ENCODE measurements at regions not wholly inside any gene's neighbourhood (a gene's known extent, or its start where the extent isn't known, plus 50 kb on each side); places are given as distances from the start of the nearest gene placed in this dataset.
A peak's percentile ranks its signal among the peaks of the same experiment; 100 is the strongest.
"Not testable (repeated sequence)": the region's sequence is repeated elsewhere in the genome, so short reads cannot be mapped to it uniquely, and the experiment has no call there.

DNA sequence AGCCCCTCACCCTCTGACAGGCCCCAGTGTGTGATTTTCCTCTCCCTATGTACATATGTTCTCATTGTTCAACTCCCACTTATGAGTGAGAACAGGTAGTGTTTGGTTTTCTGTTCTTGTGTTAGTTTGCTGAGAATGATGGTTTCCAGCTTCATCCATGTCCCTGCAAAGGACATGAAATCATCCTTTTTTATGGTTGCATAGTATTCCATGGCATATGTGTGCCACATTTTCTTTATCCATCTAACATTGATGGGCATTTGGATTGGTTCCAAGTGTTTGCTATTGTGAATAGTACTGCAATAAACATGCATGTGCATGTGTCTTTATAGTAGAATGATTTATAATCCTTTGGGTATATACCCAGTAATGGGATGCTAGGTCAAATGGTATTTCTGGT lies 223.7 kb upstream of the VLDLR start:
- not testable (repeated sequence) for DNase-seq

GRCh38 chr9:2401746-2402145 lies 219.8 kb upstream of the VLDLR start:
- DNase-seq = not testable (repeated sequence)

DNA sequence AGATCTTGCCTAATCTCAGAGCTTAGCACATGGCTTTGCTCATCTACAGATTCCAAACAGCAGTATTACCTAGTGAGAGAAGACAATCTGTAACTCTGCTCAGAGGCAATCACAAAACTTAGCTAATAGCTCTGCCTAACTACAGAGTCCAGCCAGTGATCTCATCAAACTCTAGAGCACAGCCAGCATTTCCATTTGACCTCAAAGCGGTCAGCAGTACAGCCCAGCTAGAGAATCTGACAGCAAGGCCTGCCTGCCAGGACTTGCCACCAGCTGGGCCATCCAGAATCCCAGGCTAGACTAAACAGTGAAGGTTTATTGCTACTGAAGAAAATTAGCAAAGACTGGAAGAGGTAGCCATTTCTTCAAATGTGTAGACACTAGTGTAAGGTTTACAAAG lies 217.9 kb upstream of the VLDLR start:
- DNase-seq = no peak

GRCh38 chr9:2406252-2406651 lies 215.3 kb upstream of the VLDLR start:
- no peak for DNase-seq

DNA sequence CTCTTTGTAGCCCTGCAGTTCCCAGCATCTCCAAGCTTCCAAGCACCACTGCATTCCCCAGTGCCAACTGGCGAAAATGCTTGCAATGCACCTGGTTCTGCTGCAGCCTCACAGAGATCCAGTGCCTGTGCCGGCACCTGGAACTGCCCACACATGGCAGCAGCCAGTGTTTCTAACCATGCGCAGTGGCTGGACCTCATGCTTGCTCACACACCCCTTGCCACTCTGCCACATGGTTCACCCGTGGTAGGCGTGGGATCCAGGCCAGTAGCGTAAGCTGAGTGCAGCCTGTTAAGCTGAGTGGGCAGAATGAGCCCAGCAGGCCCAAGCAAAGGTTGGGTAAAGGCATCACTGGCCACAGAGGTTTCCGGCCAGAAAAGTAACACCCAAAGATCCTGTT lies 214.1 kb upstream of the VLDLR start:
- DNase-seq = no peak

GRCh38 chr9:2411459-2412215 lies 209.9 kb upstream of the VLDLR start:
- no peak for DNase-seq

- no peak for DNase-seq
These were observed 208.3 kb upstream of the VLDLR start for GRCh38 chr9:2413160-2413805.

- no peak for DNase-seq
These were observed 207.1 kb upstream of the VLDLR start for GRCh38 chr9:2414465-2414864.

GRCh38 chr9:2415326-2415725 lies 206.3 kb upstream of the VLDLR start:
- no peak for DNase-seq

DNA sequence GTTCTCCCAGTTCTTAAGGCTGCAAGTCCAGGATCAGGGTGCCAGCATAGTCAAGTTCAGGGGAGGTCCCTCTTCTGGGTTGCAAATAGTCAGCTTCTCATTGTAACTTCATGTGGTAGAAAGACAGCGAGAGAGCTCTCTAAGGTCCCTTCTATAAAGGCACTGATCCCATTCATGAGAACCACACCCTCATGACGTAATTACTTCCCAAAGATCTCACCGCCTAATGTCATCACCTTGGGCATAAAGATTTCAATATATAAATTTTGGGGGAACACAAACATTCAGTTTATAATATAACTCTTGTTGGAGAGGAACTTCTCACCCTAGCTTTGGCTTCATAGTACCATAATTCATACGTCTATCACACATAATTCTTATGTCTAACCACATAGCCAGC lies 203.9 kb upstream of the VLDLR start:
- DNase-seq = no peak

DNA sequence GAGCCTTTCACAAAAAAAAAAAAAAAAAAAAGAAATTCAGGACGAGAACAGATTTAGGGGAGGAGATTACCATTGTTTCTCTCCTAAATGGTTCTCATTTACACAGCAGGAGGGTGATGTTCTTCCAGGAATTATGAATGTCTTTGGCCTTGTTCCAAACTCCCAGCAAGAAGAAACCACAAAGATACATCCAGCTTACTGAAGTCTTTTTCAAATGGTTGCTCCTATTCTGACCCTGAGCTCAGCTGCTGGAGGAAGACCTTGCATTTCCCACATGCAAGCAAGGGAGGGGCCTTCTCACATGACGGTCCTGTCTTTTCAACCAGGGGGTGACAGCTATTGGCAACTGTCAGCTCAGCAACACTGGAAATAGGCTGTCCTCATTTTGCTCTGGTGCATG lies 203.0 kb upstream of the VLDLR start:
- no peak for DNase-seq

- no peak for DNase-seq
These were observed 202.2 kb upstream of the VLDLR start for GRCh38 chr9:2419347-2419746.

DNA sequence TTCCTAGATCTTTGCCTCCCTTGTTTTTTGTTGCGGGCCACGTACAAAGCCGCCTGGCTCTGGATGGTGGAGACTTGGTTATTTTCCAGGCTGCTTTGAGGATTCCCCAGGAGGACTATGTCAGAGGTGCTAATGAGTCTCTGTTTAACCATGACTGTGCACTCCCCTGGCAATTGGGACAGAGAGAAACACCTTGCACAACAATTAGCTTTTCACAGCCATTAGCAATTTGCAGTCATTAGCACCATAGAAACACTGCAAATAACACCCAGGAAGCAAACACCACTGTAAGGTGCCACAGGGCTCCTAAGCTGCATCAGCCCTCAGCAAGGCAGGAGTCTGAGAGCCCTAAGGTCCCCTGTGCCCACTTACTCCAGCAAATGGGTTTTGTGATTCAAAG lies 201.0 kb upstream of the VLDLR start:
- DNase-seq = no peak

DNA sequence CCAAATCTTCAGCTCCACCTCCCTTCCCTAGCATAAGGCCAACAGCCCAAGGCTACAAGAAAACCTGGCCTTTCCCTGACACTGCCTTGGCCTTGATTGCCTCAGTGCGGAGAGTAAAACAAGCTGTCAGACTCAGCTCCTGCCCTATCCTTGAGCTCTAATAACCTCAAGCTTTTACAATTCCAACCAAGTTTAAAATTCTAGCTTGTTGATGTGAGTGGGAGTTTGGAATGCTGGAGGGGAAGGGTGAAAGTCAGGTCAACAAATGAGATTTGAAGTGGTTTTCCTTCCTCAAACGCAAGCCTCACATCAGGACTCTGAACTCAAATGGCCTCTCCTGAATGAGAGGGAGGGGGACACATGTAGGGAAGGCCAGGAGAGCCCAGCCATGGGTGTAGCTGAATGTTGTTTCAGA lies 197.0 kb upstream of the VLDLR start:
- no peak for DNase-seq

DNA sequence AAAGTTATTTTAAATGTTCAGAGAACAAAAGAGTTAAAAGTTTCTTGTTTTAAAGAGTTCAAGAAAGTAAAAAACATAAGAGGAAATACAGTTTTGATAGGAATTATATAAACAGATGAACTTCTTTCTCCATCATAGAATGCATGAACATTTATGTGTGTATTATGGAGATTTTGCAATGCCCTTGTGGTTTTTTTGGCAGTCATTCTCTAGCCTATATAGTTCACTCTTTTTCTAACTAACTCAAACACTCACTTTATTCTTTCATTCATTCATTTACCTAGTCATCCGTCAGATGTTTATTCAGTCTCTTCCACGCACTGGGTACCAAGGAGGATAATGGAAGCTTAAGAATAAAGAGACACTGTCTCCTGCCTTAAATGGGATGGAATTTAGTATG lies 195.9 kb upstream of the VLDLR start:
- DNase-seq = no peak

- DNase-seq = no peak
These were observed 194.3 kb upstream of the VLDLR start for GRCh38 chr9:2427120-2427891.

GRCh38 chr9:2439957-2440356 lies 181.6 kb upstream of the VLDLR start:
- no peak for DNase-seq

DNA sequence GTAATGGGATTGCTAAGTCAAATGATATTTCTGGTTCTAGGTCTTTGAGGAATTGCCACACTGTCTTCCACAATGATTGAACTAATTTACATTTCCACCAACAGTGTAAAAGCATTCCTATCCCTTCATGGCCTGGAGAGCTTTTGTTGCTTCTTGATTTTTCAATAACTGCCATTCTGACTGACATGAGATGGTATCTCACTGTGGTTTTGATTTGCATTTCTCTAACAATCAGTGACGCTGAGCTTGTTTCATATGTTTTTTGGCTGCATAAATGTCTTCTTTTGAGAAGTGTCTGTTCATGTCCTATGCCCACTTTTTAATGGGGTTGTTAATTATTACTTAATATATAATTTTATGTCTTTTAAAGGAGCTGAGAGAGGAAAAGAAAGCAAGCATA lies 177.7 kb upstream of the VLDLR start:
- DNase-seq = peak in 1 of 2 experiments; percentile 41

DNA sequence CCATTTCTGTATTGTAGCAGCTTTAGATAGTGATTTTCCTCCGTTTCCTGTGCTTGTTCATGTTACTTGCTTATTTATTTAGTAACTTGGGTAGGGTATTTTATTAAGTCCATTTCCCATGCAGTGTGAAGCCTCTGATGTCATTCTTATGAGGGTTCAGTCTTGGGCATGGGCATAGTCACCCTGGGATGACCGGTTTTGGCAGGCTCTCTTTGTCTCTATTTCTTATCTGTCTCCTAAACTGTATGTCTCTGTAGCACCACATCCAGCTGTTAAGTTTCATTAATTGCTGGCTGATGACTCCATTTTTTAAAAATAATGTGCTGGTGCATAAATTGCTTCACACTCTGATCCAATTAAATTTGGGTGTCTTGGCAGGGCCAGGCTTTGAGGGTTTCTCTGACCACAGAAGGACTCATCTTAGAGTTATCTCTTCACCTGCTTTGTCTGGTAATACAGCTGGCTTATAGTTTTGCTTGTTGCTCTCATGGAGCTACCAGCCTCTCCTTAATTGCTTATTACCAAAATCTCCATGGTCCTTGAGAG lies 173.3 kb upstream of the VLDLR start:
- DNase-seq = no peak

DNA sequence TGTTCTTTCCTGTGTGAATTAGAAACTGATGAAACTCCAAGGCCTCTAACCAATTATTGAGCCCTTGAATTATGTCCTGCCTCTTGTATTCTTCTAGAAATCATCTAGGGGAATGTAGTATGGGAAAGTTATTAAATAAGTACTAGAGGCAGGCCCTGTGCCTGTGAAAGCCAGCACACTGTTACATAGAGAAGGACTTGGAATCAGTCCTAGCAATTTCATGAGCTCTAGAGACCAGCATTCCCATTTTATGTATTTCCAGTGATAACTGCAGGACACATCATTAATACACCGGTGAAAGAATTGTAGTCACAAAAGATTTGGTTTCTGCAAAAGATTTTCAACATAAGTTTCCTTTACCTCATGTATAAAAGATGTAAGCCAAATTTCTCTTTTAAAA lies 168.5 kb upstream of the VLDLR start:
- no peak for DNase-seq

DNA sequence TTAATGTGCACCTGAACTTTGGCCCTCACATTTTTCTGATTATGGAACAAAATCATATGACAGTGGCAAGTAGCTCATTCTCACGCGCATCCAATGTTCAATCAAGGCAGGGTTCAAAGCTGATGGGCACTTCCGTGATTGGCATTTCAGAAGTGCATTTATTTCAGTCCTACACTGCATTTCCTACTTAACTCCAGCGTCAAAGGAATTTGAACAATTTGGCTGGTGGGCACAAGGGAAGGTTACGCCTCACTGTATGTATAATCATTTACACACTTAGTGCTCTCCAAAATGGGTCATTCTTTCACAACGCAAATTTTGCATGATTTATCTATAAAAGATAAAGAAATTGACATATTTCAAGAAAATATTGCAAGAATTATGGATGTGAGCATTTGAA lies 167.9 kb upstream of the VLDLR start:
- no peak for DNase-seq

- no peak for DNase-seq
These were observed 161.8 kb upstream of the VLDLR start for GRCh38 chr9:2459756-2460155.

- peak in 1 of 2 experiments; percentile 8 for DNase-seq
These were observed 159.7 kb upstream of the VLDLR start for GRCh38 chr9:2461892-2462291.

GRCh38 chr9:2464624-2465023 lies 157.0 kb upstream of the VLDLR start:
- no peak for DNase-seq
